ENCODE measurements at regions not wholly inside any gene's neighbourhood (a gene's known extent, or its start where the extent isn't known, plus 50 kb on each side); places are given as distances from the start of the nearest gene placed in this dataset.

- no peak for DNase-seq (ENCODE audit: low spot score)
- BruUV-seq (replicated peaks) = no TSS peak
- H3K36me3 ChIP-seq (ENCODE audit: insufficient read depth, low read length) = no peaks in the 10 kb centered on the region
- TF ChIP-seq CTCF (conservative IDR thresholded peaks at IDR 0.05; ENCODE audit: low read length) (no peak), EZH2phosphoT487 (IDR thresholded peaks at IDR 0.05; ENCODE audit: borderline replicate concordance, low read depth, low read length) (no peak)
- POLR2A ChIA-PET = interaction anchor here (0.8 kb wide), 1 partner anchor 59 kb away, joined by 3 read pairs; no protein-coding TSS in a partner anchor
- no peaks in the 10 kb centered on the region for H4K20me1 ChIP-seq (ENCODE audit: insufficient read depth, low read length)
- H2AFZ ChIP-seq (ENCODE audit: low read length) = no peak overlapping the region
- H3K27ac ChIP-seq (ENCODE audit: low read depth, low read length, poor library complexity, severe bottlenecking) = no peak overlapping the region
- peaks cover 9% of the 10 kb centered on the region for H3K4me1 ChIP-seq (ENCODE audit: insufficient read depth, low read length, poor library complexity, severe bottlenecking)
- no peaks in the 10 kb centered on the region for H3K9me2 ChIP-seq (ENCODE audit: insufficient read depth, low read length)
- no peak overlapping the region for H3K4me2 ChIP-seq (ENCODE audit: low read length)
- intact Hi-C loops (cut with micrococcal nuclease; ENCODE audit: unreplicated experiment) = no loop called here
- no peak overlapping the region for H3K4me3 ChIP-seq (ENCODE audit: low read depth, low read length, poor library complexity, severe bottlenecking)
- H3K9me3 ChIP-seq (ENCODE audit: low read length) = no peaks in the 10 kb centered on the region
- CTCF ChIA-PET (ENCODE audit: unreplicated experiment) = no interaction called here
- H3K79me2 ChIP-seq (ENCODE audit: insufficient read depth, low read depth, low read length) = no peaks in the 10 kb centered on the region
Observed at GRCh38 chr20:1757606-1758512, 100.3 kb upstream of the SIRPG start.

- Histone ChIP-seq H4K20me1 (ENCODE audit: insufficient read depth, low read length) (no peaks in the 10 kb centered on the region), H3K4me1 (ENCODE audit: insufficient read depth, low read length, poor library complexity, severe bottlenecking) (peaks cover 9% of the 10 kb centered on the region), H3K4me3 (ENCODE audit: low read depth, low read length, poor library complexity, severe bottlenecking) (no peak overlapping the region), H3K9me3 (ENCODE audit: low read length) (no peaks in the 10 kb centered on the region), H3K79me2 (ENCODE audit: insufficient read depth, low read depth, low read length) (no peaks in the 10 kb centered on the region), H3K27ac (ENCODE audit: low read depth, low read length, poor library complexity, severe bottlenecking) (no peak overlapping the region), H3K36me3 (ENCODE audit: insufficient read depth, low read length) (no peaks in the 10 kb centered on the region), H2AFZ (ENCODE audit: low read length) (no peak overlapping the region), H3K9me2 (ENCODE audit: insufficient read depth, low read length) (no peaks in the 10 kb centered on the region), H3K4me2 (ENCODE audit: low read length) (no peak overlapping the region)
- no TSS peak for BruUV-seq (replicated peaks)
- TF ChIP-seq CTCF (conservative IDR thresholded peaks at IDR 0.05; ENCODE audit: low read length) (no peak), EZH2phosphoT487 (IDR thresholded peaks at IDR 0.05; ENCODE audit: borderline replicate concordance, low read depth, low read length) (no peak)
- intact Hi-C loops (cut with micrococcal nuclease; ENCODE audit: unreplicated experiment) = no loop called here
- POLR2A ChIA-PET = no interaction called here
- CTCF ChIA-PET (ENCODE audit: unreplicated experiment) = no interaction called here
- DNase-seq (ENCODE audit: low spot score) = no peak
Observed at GRCh38 chr20:1757072-1757471, 99.5 kb upstream of the SIRPG start.

- Histone ChIP-seq H3K4me2 (ENCODE audit: low read length) (no peak overlapping the region; the same call in 1 of the 2 replicates), H3K4me3 (ENCODE audit: low read depth, low read length, poor library complexity, severe bottlenecking) (no peak overlapping the region), H3K9me2 (ENCODE audit: insufficient read depth, low read length) (no peaks in the 10 kb centered on the region), H3K9me3 (ENCODE audit: low read length) (no peaks in the 10 kb centered on the region), H4K20me1 (ENCODE audit: insufficient read depth, low read length) (no peaks in the 10 kb centered on the region), H2AFZ (ENCODE audit: low read length) (no peak overlapping the region), H3K27ac (ENCODE audit: low read depth, low read length, poor library complexity, severe bottlenecking) (no peak overlapping the region), H3K79me2 (ENCODE audit: insufficient read depth, low read depth, low read length) (no peaks in the 10 kb centered on the region), H3K36me3 (ENCODE audit: insufficient read depth, low read length) (no peaks in the 10 kb centered on the region), H3K4me1 (ENCODE audit: insufficient read depth, low read length, poor library complexity, severe bottlenecking) (peaks cover 9% of the 10 kb centered on the region)
- no TSS peak for BruUV-seq (replicated peaks)
- intact Hi-C loops (cut with micrococcal nuclease; ENCODE audit: unreplicated experiment) = no loop called here
- no peak for TF ChIP-seq CTCF (conservative IDR thresholded peaks at IDR 0.05; ENCODE audit: low read length)
- no peak for TF ChIP-seq EZH2phosphoT487 (IDR thresholded peaks at IDR 0.05; ENCODE audit: borderline replicate concordance, low read depth, low read length)
- CTCF ChIA-PET (ENCODE audit: unreplicated experiment) = interaction anchor here (0.5 kb wide), 1 partner anchor 1435 kb away, joined by 3 read pairs; no protein-coding TSS in a partner anchor
- POLR2A ChIA-PET = interaction anchor here (0.7 kb wide), 1 partner anchor 46 kb away, joined by 3 read pairs; no protein-coding TSS in a partner anchor
- DNase-seq (ENCODE audit: low spot score) = no peak
Observed at GRCh38 chr20:1754749-1755148, 97.2 kb upstream of the SIRPG start.
